Suppressor macrophage treated with lipopolysaccharide for 4 hours (primary cell): ENCODE measurements at regions not wholly inside any gene's neighbourhood (a gene's known extent, or its start where the extent isn't known, plus 50 kb on each side); places are given as distances from the start of the nearest gene placed in this dataset.

Experiments
- DNase-seq: peaks from one replicate; pipeline ENCODE4 v3.0.0-alpha.2; 2020

GRCh38 chr15:69505956-69506556, 53.4 kb downstream of the RPLP1 start:
- no peak for DNase-seq

DNA sequence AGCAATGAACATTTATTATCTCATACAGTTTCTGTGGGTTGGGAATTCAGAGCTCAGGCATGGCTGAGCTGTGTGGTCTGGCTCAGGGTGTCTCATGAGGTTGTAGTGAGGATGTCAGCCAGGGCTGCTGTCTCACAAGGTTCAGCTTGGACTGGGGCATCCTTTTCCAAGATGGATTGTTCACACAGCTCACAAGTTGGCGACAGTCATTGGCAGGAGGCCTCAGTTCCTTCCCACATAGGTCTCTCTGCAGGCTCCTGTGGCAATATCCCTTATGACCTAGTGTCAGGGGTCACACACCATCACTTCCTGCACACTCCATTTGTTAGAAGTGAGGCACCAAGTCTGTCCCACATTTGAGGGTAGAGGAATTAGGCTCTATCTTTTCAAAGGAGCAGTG, 56.0 kb downstream of the RPLP1 start:
- peak; percentile 42 for DNase-seq

GRCh38 chr15:69509131-69509530, 56.5 kb downstream of the RPLP1 start:
- DNase-seq: no peak

DNA sequence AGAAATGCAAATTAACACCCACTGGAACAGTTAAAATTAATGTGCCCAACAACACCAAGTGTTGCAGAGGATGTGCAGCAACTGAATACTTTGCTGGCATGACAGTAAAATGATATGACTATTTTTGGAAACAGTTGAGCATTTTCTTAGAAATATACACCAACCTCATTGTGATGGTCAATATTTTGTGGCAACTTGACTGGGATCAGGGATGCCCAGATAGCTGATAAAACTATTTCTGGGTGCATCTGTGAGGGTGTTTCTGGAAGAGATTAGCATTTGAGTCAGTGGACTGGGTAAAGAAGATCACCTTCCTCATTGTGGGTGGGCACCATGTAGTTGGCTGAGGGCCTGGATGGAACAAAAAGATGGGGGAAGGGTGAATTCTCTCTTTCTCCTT, 57.9 kb downstream of the RPLP1 start:
- DNase-seq: no peak

GRCh38 chr15:69511015-69511414, 58.4 kb downstream of the RPLP1 start:
- DNase-seq: no peak

GRCh38 chr15:69511716-69512340, 59.2 kb downstream of the RPLP1 start:
- DNase-seq: no peak

DNA sequence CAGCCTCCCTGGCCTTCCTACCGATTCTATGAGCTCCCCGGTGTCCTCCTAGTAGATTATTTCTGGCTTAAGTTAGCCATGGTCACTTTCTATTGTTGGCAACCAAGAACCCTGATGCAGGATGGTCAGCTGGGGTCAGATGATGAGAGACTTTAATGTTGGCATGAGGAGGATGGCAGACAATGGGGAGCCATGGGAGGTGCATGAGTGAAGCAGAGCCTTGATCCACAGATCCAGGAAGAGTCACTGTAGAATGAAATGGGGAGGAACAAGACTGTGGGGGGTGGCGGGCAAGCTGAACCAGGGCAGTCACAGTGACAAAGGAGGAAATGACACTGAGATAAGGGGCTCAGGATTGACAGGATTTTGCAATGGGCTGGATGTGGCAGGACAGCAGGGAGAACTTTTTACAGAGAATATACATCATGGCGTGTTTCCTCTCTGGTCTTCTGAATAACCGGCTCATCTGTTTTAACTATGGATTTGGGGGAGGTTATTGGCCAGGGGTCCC, 60.9 kb downstream of the RPLP1 start:
- peak; percentile 7 for DNase-seq

- DNase-seq: no peak
These were observed 61.4 kb downstream of the RPLP1 start for GRCh38 chr15:69513986-69514385.

- peak; percentile 51 for DNase-seq
These were observed 62.9 kb downstream of the RPLP1 start for GRCh38 chr15:69515508-69515907.

GRCh38 chr15:69515926-69516325, 63.3 kb downstream of the RPLP1 start:
- DNase-seq: peak; percentile 52

- no peak for DNase-seq
These were observed 64.4 kb downstream of the RPLP1 start for GRCh38 chr15:69517052-69517451.

DNA sequence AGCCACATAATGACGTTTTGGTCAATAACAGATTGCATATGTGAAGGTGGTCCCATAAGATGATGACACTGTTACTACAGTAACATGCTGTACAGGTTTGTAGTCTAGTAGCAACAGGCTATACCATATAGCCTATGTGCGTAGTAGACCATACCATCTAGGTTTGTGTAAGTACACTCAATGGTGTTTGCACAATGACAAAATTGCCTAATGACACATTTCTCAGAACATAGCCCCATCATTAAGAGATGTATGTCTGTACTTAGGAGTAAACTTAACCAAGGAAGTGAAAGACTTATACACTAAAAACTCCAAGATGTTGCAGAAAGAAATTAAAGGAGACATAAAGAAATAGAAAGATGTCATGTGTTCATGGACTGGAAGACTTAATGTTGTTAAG, 66.2 kb downstream of the RPLP1 start:
- DNase-seq: peak; percentile 21

- DNase-seq: no peak
These were observed 67.4 kb downstream of the RPLP1 start for GRCh38 chr15:69520067-69520466.

GRCh38 chr15:69522361-69522760, 69.7 kb downstream of the RPLP1 start:
- DNase-seq: no peak

DNA sequence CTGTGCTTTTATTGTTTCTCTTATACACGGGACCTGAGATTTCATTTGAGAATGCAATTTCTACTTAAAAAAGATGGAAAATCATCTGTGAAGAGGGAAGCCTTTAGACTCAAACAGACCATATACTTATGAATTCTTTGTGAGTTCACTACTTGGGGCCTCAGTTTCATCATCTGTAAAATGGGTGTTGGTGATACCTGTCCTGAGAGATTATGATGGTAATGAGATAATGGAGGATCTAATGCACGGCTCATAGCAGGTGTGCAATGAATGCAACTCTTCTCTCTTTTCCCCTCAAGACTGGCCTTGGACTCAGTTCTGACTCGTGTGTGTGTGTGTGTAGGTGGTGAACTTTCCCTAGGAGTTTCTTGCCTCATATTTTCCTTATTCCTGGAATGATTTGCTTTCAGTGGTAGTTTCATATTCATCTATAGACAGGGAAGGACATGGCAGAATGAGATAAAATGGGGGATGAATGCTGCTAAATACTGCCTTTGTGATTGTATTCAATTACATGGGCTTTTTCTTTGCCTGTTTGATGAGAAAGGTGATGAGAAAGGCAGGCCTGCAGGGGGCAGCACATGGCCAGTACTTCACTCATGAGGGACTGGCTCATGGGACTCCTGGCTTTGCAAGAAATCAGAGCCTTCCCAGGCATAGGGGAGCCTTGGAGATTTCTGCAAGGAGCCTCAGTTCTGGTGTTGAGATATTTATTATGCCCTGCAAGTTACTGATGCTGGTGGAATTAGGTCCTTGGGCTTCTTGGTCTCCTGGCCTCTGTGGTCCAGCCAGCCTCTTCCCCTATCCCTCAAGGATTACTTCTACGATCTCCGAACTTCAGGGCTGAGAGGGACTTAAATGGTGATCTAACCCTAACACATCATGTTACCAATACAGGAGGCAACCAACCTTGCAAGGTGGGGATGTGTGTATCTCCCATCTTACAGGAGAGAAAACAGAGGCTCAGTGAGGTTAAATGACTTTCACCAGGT, 70.7 kb downstream of the RPLP1 start:
- DNase-seq: peak; percentile 68

GRCh38 chr15:69524296-69524695, 71.7 kb downstream of the RPLP1 start:
- DNase-seq: no peak

GRCh38 chr15:69524814-69525213, 72.2 kb downstream of the RPLP1 start:
- DNase-seq: no peak

GRCh38 chr15:69525543-69525942, 72.9 kb downstream of the RPLP1 start:
- DNase-seq: no peak

- no peak for DNase-seq
These were observed 73.8 kb downstream of the RPLP1 start for GRCh38 chr15:69526081-69527061.

- DNase-seq: no peak
These were observed 76.5 kb downstream of the RPLP1 start for GRCh38 chr15:69529141-69529540.

DNA sequence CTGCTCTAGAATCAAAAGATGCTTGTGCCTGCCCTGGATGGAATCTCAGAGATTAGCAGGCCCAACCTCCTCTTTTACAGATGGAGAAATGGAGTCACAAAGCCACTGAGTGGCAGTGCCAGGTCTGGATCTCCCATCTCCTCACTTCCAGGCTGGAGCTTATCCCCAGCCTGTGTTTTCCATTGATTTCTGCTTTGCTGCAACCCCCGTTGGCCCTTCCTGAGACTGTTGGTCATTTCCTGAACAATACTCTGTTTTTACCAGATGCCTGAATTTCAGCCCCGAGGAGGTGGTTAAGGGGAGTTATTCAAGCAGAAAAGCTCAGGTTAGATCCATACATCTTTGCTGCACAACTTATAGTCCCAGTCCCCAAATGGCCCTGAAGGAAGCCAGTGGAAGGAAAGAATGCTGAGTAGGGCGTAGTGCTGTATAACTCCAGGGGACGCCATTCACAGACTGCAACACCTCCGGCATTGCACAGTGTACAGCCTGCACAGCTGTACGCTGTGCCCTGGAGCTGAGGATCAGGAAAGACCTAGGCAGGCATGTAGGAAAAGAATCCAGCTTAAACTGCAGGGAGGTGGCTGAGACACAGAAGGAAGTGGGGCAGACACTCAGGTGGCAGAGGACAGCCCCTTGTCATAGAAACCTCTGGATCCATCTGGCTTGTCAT, 77.5 kb downstream of the RPLP1 start:
- DNase-seq: no peak
